Spleen (tissue), 11 donors: ENCODE measurements at regions not wholly inside any gene's neighbourhood (a gene's known extent, or its start where the extent isn't known, plus 50 kb on each side); places are given as distances from the start of the nearest gene placed in this dataset.

ENCODE experiments used
- DNase-seq: peaks from one replicate; pipeline ENCODE4 v3.0.0-alpha.2; 2020
- H3K27ac ChIP-seq, 8 donors: fragments of 200-600 bp; sonication (generic) in 7 of 8; 1 replicate in 4 of 8; 2 replicates in 4 of 8; pipeline versions ENCODE4 v1.5.0 to v1.8.0; 2016 to 2021; ENCODE audit warnings: inconsistent platforms in 4 of 8, mild to moderate bottlenecking in 4 of 8, moderate library complexity in 1 of 8
- H3K27me3 ChIP-seq, 7 donors: fragments of 200-600 bp; sonication (generic) in 6 of 7; replicated peaks in 1 of 7; 1 replicate in 4 of 7; 2 replicates in 3 of 7; pipeline versions ENCODE4 v1.5.0 to v1.8.0; 2016 to 2021; ENCODE audit warnings: inconsistent platforms in 3 of 7, mild to moderate bottlenecking in 1 of 7
- H3K36me3 ChIP-seq, 6 donors: fragments of 200-600 bp; sonication (generic) in 5 of 6; 1 replicate in 4 of 6; 2 replicates in 2 of 6; pipeline versions ENCODE4 v1.5.0 to v1.8.0; 2016 to 2021; ENCODE audit warnings: inconsistent platforms in 2 of 6
- H3K4me1 ChIP-seq, 6 donors: fragments of 200-600 bp; sonication (generic) in 5 of 6; 1 replicate in 3 of 6; 2 replicates in 3 of 6; pipeline versions ENCODE4 v1.5.0 to v1.8.0; 2016 to 2021; ENCODE audit warnings: inconsistent platforms in 3 of 6
- H3K4me3 ChIP-seq, 8 donors: fragments of 200-600 bp; sonication (generic) in 7 of 8; 1 replicate in 4 of 8; 2 replicates in 4 of 8; pipeline versions ENCODE4 v1.5.0 to v1.8.0; 2016 to 2021; ENCODE audit warnings: inconsistent platforms in 4 of 8, mild to moderate bottlenecking in 4 of 8, moderate library complexity in 2 of 8
- H3K9me3 ChIP-seq, 8 donors: fragments of 200-600 bp; sonication (generic) in 7 of 8; 1 replicate in 4 of 8; 2 replicates in 4 of 8; pipeline versions ENCODE4 v1.5.0 to v1.8.0; 2016 to 2021; ENCODE audit warnings: inconsistent platforms in 4 of 8
- CTCF ChIP-seq, 11 experiments: fragments of 200-600 bp in 7 of 11; fragments of 450-650 bp in 4 of 11; sonication (generic) in 4 of 11; IDR thresholded peaks in 8 of 11; conservative IDR thresholded peaks in 3 of 11; 1 replicate in 7 of 11; 2 replicates in 4 of 11; pipeline versions ENCODE4 v1.4.0 to v1.8.0; 2016 to 2021; ENCODE audit warnings: antibody characterized with exemption in 11 of 11, inconsistent platforms in 4 of 11, mild to moderate bottlenecking in 1 of 11
- POLR2A ChIP-seq, 3 donors: fragments of 450-650 bp; IDR thresholded peaks; one replicate each; pipeline ENCODE4 v1.5.1; 2017; ENCODE audit warnings: antibody characterized with exemption in 3 of 3, mild to moderate bottlenecking in 1 of 3
- POLR2AphosphoS5 ChIP-seq, 3 donors: sonication (generic); formaldehyde crosslinking; IDR thresholded peaks; one replicate each; pipeline ENCODE4 v1.5.1; 2017; ENCODE audit warnings: antibody characterized with exemption in 3 of 3
- WGBS, 5 donors: extraction: QIAGEN DNeasy Blood & Tissue Kit in 3 of 5; methylation state at CpG; one replicate each; pipeline versions ENCODE4 v1.1.5 to v1.1.7; 2013 to 2018; 5-methylcytosine and 5-hydroxymethylcytosine counted together
- intact Hi-C: fragments of 100-400 bp; cut with DNase I; formaldehyde crosslinking; loops from one replicate; pipeline ENCODE4 v1.15.0; 2023; ENCODE audit warnings: low total_unique reads
- donor health status: healthy with polysubstance abuse.
- donor health status: DM: no; HTN: no; CAD: no; lungs with moderate emphysema.
- donor health status: DM: no; HTN: no; CAD: no.
- donor health status: Bipolar disorder and iron deficiency.
- donor health status: healthy.
- donor health status: DM: no; HTN: no; CAD: no.
- donor health status: DM: yes; HTN: yes; CAD: no.

- H3K4me3 ChIP-seq, result no peak overlapping the region
- H3K27me3 ChIP-seq, result no peaks in the 10 kb centered on the region
- H3K36me3 ChIP-seq, result no peaks in the 10 kb centered on the region
- H3K9me3 ChIP-seq, result no peaks in the 10 kb centered on the region
- peaks cover 0 to 10% (median 6%) of the 10 kb centered on the region in 6 donors for H3K4me1 ChIP-seq
- H3K27ac ChIP-seq, result no peak overlapping the region
- no peak for DNase-seq
- 84 to 96% (median 92%) methylated on average over 11 of the region's 11 CpGs for WGBS, 5 donors
- no peak for TF ChIP-seq POLR2AphosphoS5 (IDR thresholded peaks at IDR 0.05)
- no peak for TF ChIP-seq POLR2A (IDR thresholded peaks at IDR 0.05)
- TF ChIP-seq CTCF (IDR thresholded peaks at IDR 0.05 in 8 of 11, conservative IDR thresholded peaks at IDR 0.05 in 3 of 11), result no peak
- intact Hi-C loops, result loop anchor here (5.0 kb wide), 1 partner anchor 424 kb away; the partner anchor contains the start of gene NRIP1
Observed at GRCh38 chr21:15486460-15487195, 243.2 kb upstream of the USP25 start.

DNA sequence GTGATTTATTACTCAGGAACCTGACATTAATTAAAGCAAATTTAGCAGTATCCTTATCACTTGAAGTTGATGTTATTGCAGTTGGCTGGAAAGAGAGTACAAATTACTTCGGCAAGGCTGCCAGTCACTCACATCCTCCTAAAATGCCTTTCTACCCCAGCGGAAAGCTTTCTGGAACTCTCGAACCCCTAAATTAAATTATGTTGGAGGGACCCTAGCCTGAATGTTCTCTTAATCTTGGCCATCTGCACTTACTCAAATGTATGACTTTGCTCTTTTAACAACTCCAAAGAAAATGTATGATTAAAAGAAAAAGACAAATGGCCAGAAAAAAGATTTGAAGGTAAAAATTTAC lies 242.6 kb upstream of the USP25 start:
- Histone ChIP-seq H3K4me3 (no peak overlapping the region), H3K36me3 (no peaks in the 10 kb centered on the region), H3K27ac (no peak overlapping the region), H3K4me1 (peaks cover 0 to 10% (median 6%) of the 10 kb centered on the region in 6 donors), H3K9me3 (no peaks in the 10 kb centered on the region), H3K27me3 (no peaks in the 10 kb centered on the region)
- DNase-seq, result no peak
- intact Hi-C loops, result loop anchor here (5.0 kb wide), 1 partner anchor 425 kb away; the partner anchor contains the start of gene NRIP1
- TF ChIP-seq POLR2AphosphoS5 (IDR thresholded peaks at IDR 0.05) (no peak), POLR2A (IDR thresholded peaks at IDR 0.05) (no peak), CTCF (IDR thresholded peaks at IDR 0.05 in 8 of 11, conservative IDR thresholded peaks at IDR 0.05 in 3 of 11) (no peak)
- WGBS, 5 donors, result 74 to 91% (median 83%) methylated on average over 3 of the region's 3 CpGs

- 73 to 93% (median 87%) methylated on average over 2 of the region's 2 CpGs for WGBS, 5 donors
- H3K27ac ChIP-seq, result no peak overlapping the region
- intact Hi-C loops, result no loop called here
- no peaks in the 10 kb centered on the region for H3K4me1 ChIP-seq
- DNase-seq, result no peak
- no peak for TF ChIP-seq POLR2AphosphoS5 (IDR thresholded peaks at IDR 0.05)
- TF ChIP-seq CTCF (IDR thresholded peaks at IDR 0.05 in 8 of 11, conservative IDR thresholded peaks at IDR 0.05 in 3 of 11), result no peak
- no peak for TF ChIP-seq POLR2A (IDR thresholded peaks at IDR 0.05)
- H3K4me3 ChIP-seq, result no peak overlapping the region
- H3K27me3 ChIP-seq, result no peaks in the 10 kb centered on the region
- H3K9me3 ChIP-seq, result no peaks in the 10 kb centered on the region
- no peaks in the 10 kb centered on the region for H3K36me3 ChIP-seq
Observed at GRCh38 chr21:15491100-15491499, 238.7 kb upstream of the USP25 start.

GRCh38 chr21:15493646-15494045 lies 236.1 kb upstream of the USP25 start:
- DNase-seq, result no peak
- H3K4me1 ChIP-seq, result no peaks in the 10 kb centered on the region
- no peaks in the 10 kb centered on the region for H3K9me3 ChIP-seq
- H3K4me3 ChIP-seq, result no peak overlapping the region
- TF ChIP-seq POLR2A (IDR thresholded peaks at IDR 0.05) (no peak), CTCF (IDR thresholded peaks at IDR 0.05 in 8 of 11, conservative IDR thresholded peaks at IDR 0.05 in 3 of 11) (no peak), POLR2AphosphoS5 (IDR thresholded peaks at IDR 0.05) (no peak)
- WGBS, 5 donors, result 40 to 61% (median 55%) methylated on average over 3 of the region's 3 CpGs
- H3K36me3 ChIP-seq, result no peaks in the 10 kb centered on the region
- no peaks in the 10 kb centered on the region for H3K27me3 ChIP-seq
- H3K27ac ChIP-seq, result no peak overlapping the region
- intact Hi-C loops, result no loop called here
